HepG2 (cell line): ENCODE measurements at regions not wholly inside any gene's neighbourhood (a gene's known extent, or its start where the extent isn't known, plus 50 kb on each side); places are given as distances from the start of the nearest gene placed in this dataset.

Experiments used
- ATAC-seq: fragments of 200-7000 bp; cut with Tn5 transposase; 3 replicates; pipeline ENCODE4 v1.9.1; 2020; ENCODE audit warnings: mild to moderate bottlenecking, moderate library complexity
- BruUV-seq: library from RNA; stranded (reverse); fragments of 400-500 nt; replicated peaks from 2 replicates; lab custom pipeline; 2021; lab: Mats Ljungman, UMichigan
- CTCF ChIA-PET: fragments of 300-600 bp; formaldehyde crosslinking; extraction: SDS; loops from one replicate; lab custom pipeline; 2021; ENCODE audit warnings: low total read pairs, inconsistent platforms, low intra/inter-chr PET ratio; lab: Yijun Ruan, JAX
- POLR2A ChIA-PET: fragments of 350-600 bp; sonication (Branson Sonifier 250); formaldehyde crosslinking; loops from one replicate; lab custom pipeline; 2020; ENCODE audit warnings: antibody characterized with exemption, inconsistent platforms; lab: Yijun Ruan, JAX
- DNase-seq: peaks from one replicate; pipeline ENCODE4 v3.0.0-alpha.2; 2015; ENCODE audit warnings: low spot score
- FAIRE-seq: peaks from 3 replicates; lab custom pipeline; 2011; peaks lifted over from hg19 to GRCh38; lab: Jason Lieb, UNC
- H2AFZ ChIP-seq: one replicate; pipeline ENCODE4 v1.6.1; 2011; ENCODE audit warnings: low read length, inconsistent platforms
- H3K27ac ChIP-seq: fragments of 300-600 bp; 3 replicates; pipeline ENCODE4 v1.8.0; 2011; ENCODE audit warnings: mixed run types, mild to moderate bottlenecking, mixed read lengths, low read length, inconsistent platforms; ENCODE audit not compliant: insufficient read depth; ENCODE audit errors: extremely low read length
- H3K27me3 ChIP-seq, 2 experiments: fragments of 200-600 bp in 1 of 2; 2 replicates in 1 of 2; 3 replicates in 1 of 2; pipeline versions ENCODE4 v1.6.0 to v1.8.0; 2011; ENCODE audit warnings: low read length in 2 of 2, mild to moderate bottlenecking in 2 of 2, moderate library complexity in 2 of 2, inconsistent platforms in 1 of 2; ENCODE audit not compliant: insufficient read depth in 2 of 2, control insufficient read depth in 1 of 2
- H3K36me3 ChIP-seq, 2 experiments: fragments of 200-600 bp in 1 of 2; replicated peaks in 1 of 2; 2 replicates in 1 of 2; 3 replicates in 1 of 2; pipeline versions ENCODE4 v1.5.1 to v1.8.0; 2011; ENCODE audit warnings: low read length in 2 of 2, inconsistent platforms in 1 of 2; ENCODE audit not compliant: insufficient read depth in 2 of 2, control insufficient read depth in 1 of 2
- H3K4me1 ChIP-seq: 2 replicates; pipeline ENCODE4 v1.5.1; 2012; ENCODE audit warnings: low read length, inconsistent platforms; ENCODE audit not compliant: insufficient read depth
- H3K4me2 ChIP-seq: 2 replicates; pipeline ENCODE4 v1.6.0; 2011; ENCODE audit warnings: low read depth, low read length, inconsistent platforms
- H3K4me3 ChIP-seq, 3 experiments: fragments of 200-600 bp in 1 of 3; sonication (generic), shearing (Covaris generic) in 1 of 3; replicated peaks in 1 of 3; 2 replicates each; pipeline ENCODE4 v1.5.1; 2011 to 2016; ENCODE audit warnings: low read length in 3 of 3, inconsistent platforms in 2 of 3, low read depth in 2 of 3, mild to moderate bottlenecking in 2 of 3, control low read depth in 1 of 3, mixed read lengths in 1 of 3; ENCODE audit not compliant: insufficient read depth in 1 of 3
- H3K79me2 ChIP-seq: one replicate; pipeline ENCODE4 v1.6.1; 2011; ENCODE audit warnings: low read length, inconsistent platforms; ENCODE audit not compliant: insufficient read depth
- H3K9ac ChIP-seq: 2 replicates; pipeline ENCODE4 v1.6.0; 2011; ENCODE audit warnings: mild to moderate bottlenecking, low read depth, low read length, inconsistent platforms; ENCODE audit not compliant: insufficient read depth
- H3K9me3 ChIP-seq: 2 replicates; pipeline ENCODE4 v1.5.1; 2012; ENCODE audit warnings: mild to moderate bottlenecking, low read length
- H4K20me1 ChIP-seq: 2 replicates; pipeline ENCODE4 v1.6.0; 2011; ENCODE audit warnings: inconsistent platforms, mild to moderate bottlenecking, low read length, moderate library complexity; ENCODE audit not compliant: insufficient read depth
- JUN ChIP-seq: sonication (generic); formaldehyde crosslinking; IDR thresholded peaks from 2 replicates; pipeline ENCODE4 v1.4.0; 2020; ENCODE audit warnings: mild to moderate bottlenecking, missing genetic modification reagents
- KLF11 ChIP-seq: IDR thresholded peaks from 2 replicates; pipeline ENCODE4 v1.6.1; 2016; ENCODE audit warnings: missing compliant biosample characterization
- SAFB2 ChIP-seq: sonication (generic); formaldehyde crosslinking; IDR thresholded peaks from 2 replicates; pipeline ENCODE4 v1.5.1; 2020; ENCODE audit warnings: missing genetic modification reagents, low read depth, mild to moderate bottlenecking, borderline replicate concordance
- SALL1 ChIP-seq: sonication (generic); formaldehyde crosslinking; IDR thresholded peaks from 2 replicates; pipeline ENCODE4 v1.8.0; 2022; ENCODE audit warnings: mild to moderate bottlenecking, missing genetic modification reagents
- SALL2 ChIP-seq: sonication (generic); formaldehyde crosslinking; IDR thresholded peaks from 2 replicates; pipeline ENCODE4 v1.8.1; 2023; ENCODE audit warnings: mild to moderate bottlenecking, missing genetic modification reagents, inconsistent platforms
- SP1 ChIP-seq, 2 experiments: fragments of 450-650 bp in 1 of 2; sonication (generic) in 1 of 2; formaldehyde crosslinking in 1 of 2; IDR thresholded peaks; 2 replicates each; pipeline versions ENCODE4 v1.4.0 to v1.6.1; 2016 to 2020; ENCODE audit warnings: missing genetic modification reagents in 1 of 2
- TCF7 ChIP-seq: sonication (generic); IDR thresholded peaks from 2 replicates; pipeline ENCODE4 v1.6.1; 2016; ENCODE audit warnings: antibody characterized with exemption, low read depth
- TFDP2 ChIP-seq: sonication (generic); formaldehyde crosslinking; IDR thresholded peaks from 2 replicates; pipeline ENCODE4 v1.4.0; 2020; ENCODE audit warnings: missing genetic modification reagents
- YEATS2 ChIP-seq: sonication (generic); formaldehyde crosslinking; IDR thresholded peaks from 2 replicates; pipeline ENCODE4 v1.4.0; 2020; ENCODE audit warnings: missing genetic modification reagents, borderline replicate concordance
- ZBTB8A ChIP-seq: sonication (generic); formaldehyde crosslinking; IDR thresholded peaks from 2 replicates; pipeline ENCODE4 v1.4.0; 2020; ENCODE audit warnings: mild to moderate bottlenecking, low read depth, missing genetic modification reagents, borderline replicate concordance
- ZFP90 ChIP-seq: sonication (generic); formaldehyde crosslinking; IDR thresholded peaks from 2 replicates; pipeline ENCODE4 v1.8.0; 2022; ENCODE audit warnings: missing genetic modification reagents, mild to moderate bottlenecking, inconsistent platforms, borderline replicate concordance
- ZNF264 ChIP-seq: sonication (generic); formaldehyde crosslinking; IDR thresholded peaks from 2 replicates; pipeline ENCODE4 v1.4.0; 2020; ENCODE audit warnings: missing genetic modification reagents
- ZNF335 ChIP-seq: sonication (generic); formaldehyde crosslinking; IDR thresholded peaks from 2 replicates; pipeline ENCODE4 v1.4.0; 2020; ENCODE audit warnings: missing genetic modification reagents
- ZNF572 ChIP-seq: sonication (generic); formaldehyde crosslinking; IDR thresholded peaks from 2 replicates; pipeline ENCODE4 v1.5.1; 2020; ENCODE audit warnings: mild to moderate bottlenecking, missing genetic modification reagents
- ZNF781 ChIP-seq: sonication (generic); formaldehyde crosslinking; IDR thresholded peaks from 2 replicates; pipeline ENCODE4 v1.5.1; 2020; ENCODE audit warnings: borderline replicate concordance, mild to moderate bottlenecking, missing genetic modification reagents; ENCODE audit errors: not compliant biosample characterization
- ZNF841 ChIP-seq: sonication (generic); formaldehyde crosslinking; IDR thresholded peaks from 2 replicates; pipeline ENCODE4 v1.8.1; 2023; ENCODE audit warnings: missing genetic modification reagents, borderline replicate concordance
- ZSCAN31 ChIP-seq: sonication (generic); formaldehyde crosslinking; IDR thresholded peaks from 2 replicates; pipeline ENCODE4 v1.5.0; 2020; ENCODE audit warnings: low read depth, mild to moderate bottlenecking, missing genetic modification reagents
- WGBS: methylation state at CpG from one replicate; pipeline ENCODE4 v1.1.6; 2017; ENCODE audit warnings: low lambda C conversion rate; 5-methylcytosine and 5-hydroxymethylcytosine counted together
- in situ Hi-C: cut with HindIII; loops from 2 replicates; pipeline ENCODE4 v1.10.0; 2017; ENCODE audit warnings: low pct_unique_long_range_greater_than_20kb; ENCODE audit not compliant: extremely low pct_ligation_motif_present
- intact Hi-C: fragments of 100-400 bp; cut with micrococcal nuclease; formaldehyde crosslinking; loops from one replicate; pipeline ENCODE4 v1.10.0; 2022; ENCODE audit not compliant: unreplicated experiment
- TF ChIP-seq, protein P1 (sequence below): sonication (generic); formaldehyde crosslinking; IDR thresholded peaks from 2 replicates; pipeline ENCODE4 v1.5.0; 2020; ENCODE audit warnings: mild to moderate bottlenecking, low read depth, missing genetic modification reagents, borderline replicate concordance
- TF ChIP-seq, protein P2 (sequence below): sonication (generic); formaldehyde crosslinking; IDR thresholded peaks from 2 replicates; pipeline ENCODE4 v1.5.0; 2020; ENCODE audit warnings: missing genetic modification reagents, mild to moderate bottlenecking, borderline replicate concordance

DNA sequence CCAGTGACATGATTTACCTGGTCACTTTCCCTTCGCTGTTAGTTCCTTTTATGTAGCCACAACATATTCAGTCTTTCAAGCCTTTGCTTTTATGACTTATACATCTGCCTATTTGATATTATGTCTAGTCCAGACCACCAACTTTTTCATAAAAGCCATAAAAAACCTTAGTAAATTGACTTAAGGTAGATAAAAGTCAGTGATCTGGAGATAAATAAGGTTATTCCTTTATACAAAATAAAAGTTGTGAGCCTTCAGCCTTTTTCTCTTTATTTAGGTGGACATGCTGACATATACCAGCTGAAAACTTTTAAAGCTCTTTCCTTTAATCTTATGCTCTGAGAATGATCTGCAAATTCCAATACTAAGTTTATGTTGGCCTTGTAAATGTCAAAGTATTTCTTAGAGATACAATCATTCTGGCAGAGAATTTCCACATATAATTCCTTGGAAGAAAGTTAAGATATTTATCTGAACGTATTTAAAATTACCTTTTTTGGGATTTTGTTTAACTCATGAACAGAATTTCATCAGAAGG is 690.4 kb upstream of the CHORDC1 start:
- Histone ChIP-seq H4K20me1 (no peaks in the 10 kb centered on the region), H3K27me3 (no peaks in the 10 kb centered on the region), H3K27ac (no peak overlapping the region), H3K4me1 (no peaks in the 10 kb centered on the region), H3K9me3 (no peaks in the 10 kb centered on the region), H3K4me3 (no peak overlapping the region), H3K9ac (no peak overlapping the region), H2AFZ (no peak overlapping the region), H3K4me2 (no peak overlapping the region), H3K36me3 (no peaks in the 10 kb centered on the region), H3K79me2 (no peaks in the 10 kb centered on the region)
- DNase-seq (no peak), ATAC-seq (no peak), FAIRE-seq (no peak)
- no TSS peak for BruUV-seq
- in situ Hi-C loops, result no loop called here
- 33% methylated on average over 2 of the region's 2 CpGs for WGBS
- ChIA-PET CTCF (no interaction called here), POLR2A (no interaction called here)
- intact Hi-C loops, result no loop called here
- no peak for TF ChIP-seq YEATS2 (CRISPR knock-in tag)
- no peak for TF ChIP-seq ZFP90 (CRISPR knock-in tag)
- no peak for TF ChIP-seq ZNF335 (CRISPR knock-in tag)
- TF ChIP-seq, protein P1, sequence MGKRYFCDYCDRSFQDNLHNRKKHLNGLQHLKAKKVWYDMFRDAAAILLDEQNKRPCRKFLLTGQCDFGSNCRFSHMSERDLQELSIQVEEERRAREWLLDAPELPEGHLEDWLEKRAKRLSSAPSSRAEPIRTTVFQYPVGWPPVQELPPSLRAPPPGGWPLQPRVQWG, result no peak
- TF ChIP-seq SAFB2 (CRISPR knock-in tag), result no peak
- TF ChIP-seq ZSCAN31 (CRISPR knock-in tag), result no peak
- TF ChIP-seq ZNF264 (CRISPR knock-in tag), result no peak
- no peak for TF ChIP-seq ZBTB8A (CRISPR knock-in tag)
- TF ChIP-seq TCF7, result no peak
- TF ChIP-seq, protein P2, sequence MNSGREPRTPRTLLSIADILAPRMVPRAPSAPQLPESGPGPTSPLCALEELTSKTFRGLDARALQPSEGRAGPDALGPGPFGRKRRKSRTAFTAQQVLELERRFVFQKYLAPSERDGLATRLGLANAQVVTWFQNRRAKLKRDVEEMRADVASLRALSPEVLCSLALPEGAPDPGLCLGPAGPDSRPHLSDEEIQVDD (CRISPR knock-in tag), result no peak
- no peak for TF ChIP-seq ZNF572 (CRISPR knock-in tag)
- TF ChIP-seq SALL2 (CRISPR knock-in tag), result no peak
- no peak for TF ChIP-seq SALL1 (CRISPR knock-in tag)
- no peak for TF ChIP-seq ZNF841 (CRISPR knock-in tag)
- no peak for TF ChIP-seq ZNF781
- TF ChIP-seq TFDP2, result no peak
- TF ChIP-seq JUN (CRISPR knock-in tag), result no peak
- TF ChIP-seq SP1 (IDR thresholded peaks at IDR 0.05), result no peak
- TF ChIP-seq SP1 (CRISPR knock-in tag; IDR thresholded peaks at IDR 0.05), result no peak
- no peak for TF ChIP-seq KLF11
